ENCODE measurements at regions not wholly inside any gene's neighbourhood (a gene's known extent, or its start where the extent isn't known, plus 50 kb on each side); places are given as distances from the start of the nearest gene placed in this dataset.
A peak's percentile ranks its signal among the peaks of the same experiment; 100 is the strongest.

- TF ChIP-seq, protein P1, sequence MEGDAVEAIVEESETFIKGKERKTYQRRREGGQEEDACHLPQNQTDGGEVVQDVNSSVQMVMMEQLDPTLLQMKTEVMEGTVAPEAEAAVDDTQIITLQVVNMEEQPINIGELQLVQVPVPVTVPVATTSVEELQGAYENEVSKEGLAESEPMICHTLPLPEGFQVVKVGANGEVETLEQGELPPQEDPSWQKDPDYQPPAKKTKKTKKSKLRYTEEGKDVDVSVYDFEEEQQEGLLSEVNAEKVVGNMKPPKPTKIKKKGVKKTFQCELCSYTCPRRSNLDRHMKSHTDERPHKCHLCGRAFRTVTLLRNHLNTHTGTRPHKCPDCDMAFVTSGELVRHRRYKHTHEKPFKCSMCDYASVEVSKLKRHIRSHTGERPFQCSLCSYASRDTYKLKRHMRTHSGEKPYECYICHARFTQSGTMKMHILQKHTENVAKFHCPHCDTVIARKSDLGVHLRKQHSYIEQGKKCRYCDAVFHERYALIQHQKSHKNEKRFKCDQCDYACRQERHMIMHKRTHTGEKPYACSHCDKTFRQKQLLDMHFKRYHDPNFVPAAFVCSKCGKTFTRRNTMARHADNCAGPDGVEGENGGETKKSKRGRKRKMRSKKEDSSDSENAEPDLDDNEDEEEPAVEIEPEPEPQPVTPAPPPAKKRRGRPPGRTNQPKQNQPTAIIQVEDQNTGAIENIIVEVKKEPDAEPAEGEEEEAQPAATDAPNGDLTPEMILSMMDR (IDR thresholded peaks at IDR 0.05), result no peak
- ATAC-seq (ENCODE audit: insufficient number of reproducible peaks, low FRiP score, low read depth), result no peak
- Histone ChIP-seq H3K27me3 (replicated peaks; ENCODE audit: insufficient read depth) (no peaks in the 10 kb centered on the region), H3K36me3 (no peaks in the 10 kb centered on the region), H3K9me3 (no peaks in the 10 kb centered on the region), H3K27ac (peak overlapping the region; percentile 56 to 66), H3K4me3 (no peak overlapping the region), H3K4me1 (ENCODE audit: control insufficient read depth in 1 of 2, low read depth in 2 of 2) (peaks cover 5 to 23% of the 10 kb centered on the region in 2 donors)
- DNase-seq (ENCODE audit: low spot score), result no peak
These were observed 124.2 kb upstream of the SERP2 start for GRCh38 chr13:44249431-44249836.

DNA sequence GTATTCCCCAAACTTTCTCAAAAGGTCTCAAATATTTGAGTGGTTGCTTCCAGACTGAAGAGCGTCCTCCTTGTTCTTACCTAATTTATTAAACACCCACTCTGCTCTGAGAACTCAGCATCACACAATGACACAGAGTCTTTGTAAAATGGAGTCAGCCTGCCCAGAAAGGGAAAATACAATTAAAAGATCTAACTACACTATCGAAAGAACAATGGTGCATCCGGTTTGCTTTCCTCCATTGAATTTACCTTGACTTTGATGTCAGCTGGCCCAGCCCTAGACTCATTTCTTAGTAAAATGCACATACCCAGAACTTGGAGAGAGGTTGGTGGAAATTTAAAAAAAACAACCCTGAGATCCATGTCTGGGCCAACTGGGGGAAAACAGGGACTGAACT is 120.7 kb upstream of the SERP2 start:
- Histone ChIP-seq H3K4me3 (no peak overlapping the region), H3K27me3 (replicated peaks; ENCODE audit: insufficient read depth) (no peaks in the 10 kb centered on the region), H3K4me1 (ENCODE audit: control insufficient read depth in 1 of 2, low read depth in 2 of 2) (peaks cover 5 to 23% of the 10 kb centered on the region in 2 donors), H3K36me3 (no peaks in the 10 kb centered on the region), H3K27ac (no peak overlapping the region), H3K9me3 (no peaks in the 10 kb centered on the region)
- TF ChIP-seq, protein P1 (IDR thresholded peaks at IDR 0.05), result no peak
- ATAC-seq (ENCODE audit: insufficient number of reproducible peaks, low FRiP score, low read depth) (no peak), DNase-seq (ENCODE audit: low spot score) (no peak)

GRCh38 chr13:44255771-44256364 is 117.8 kb upstream of the SERP2 start:
- TF ChIP-seq, protein P1 (IDR thresholded peaks at IDR 0.05), result no peak
- no peak overlapping the region for H3K4me3 ChIP-seq
- no peak for ATAC-seq (ENCODE audit: insufficient number of reproducible peaks, low FRiP score, low read depth)

GRCh38 chr13:44257796-44258195 is 115.8 kb upstream of the SERP2 start:
- TF ChIP-seq, protein P1 (IDR thresholded peaks at IDR 0.05), result no peak
- H3K27ac ChIP-seq, result no peak overlapping the region
- H3K36me3 ChIP-seq, result no peaks in the 10 kb centered on the region
- H3K4me1 ChIP-seq (ENCODE audit: control insufficient read depth in 1 of 2, low read depth in 2 of 2), result peaks cover 0 to 4% of the 10 kb centered on the region in 2 donors
- H3K9me3 ChIP-seq, result no peaks in the 10 kb centered on the region
- no peak for DNase-seq (ENCODE audit: low spot score)
- H3K4me3 ChIP-seq, result no peak overlapping the region
- no peak for ATAC-seq (ENCODE audit: insufficient number of reproducible peaks, low FRiP score, low read depth)
- no peaks in the 10 kb centered on the region for H3K27me3 ChIP-seq (replicated peaks; ENCODE audit: insufficient read depth)

More at GRCh38 chr13:44255771-44256364, 117.8 kb upstream of the SERP2 start:
- Histone ChIP-seq H3K4me1 (ENCODE audit: control insufficient read depth in 1 of 2, low read depth in 2 of 2) (peaks cover 1 to 4% of the 10 kb centered on the region in 2 donors), H3K36me3 (no peaks in the 10 kb centered on the region), H3K27ac (no peak overlapping the region), H3K9me3 (no peaks in the 10 kb centered on the region), H3K27me3 (replicated peaks; ENCODE audit: insufficient read depth) (no peaks in the 10 kb centered on the region)
- DNase-seq (ENCODE audit: low spot score), result no peak

- Histone ChIP-seq H3K36me3 (no peaks in the 10 kb centered on the region), H3K4me1 (ENCODE audit: control insufficient read depth in 1 of 2, low read depth in 2 of 2) (peaks cover 0 to 4% of the 10 kb centered on the region in 2 donors), H3K27ac (no peak overlapping the region), H3K4me3 (no peak overlapping the region), H3K27me3 (replicated peaks; ENCODE audit: insufficient read depth) (no peaks in the 10 kb centered on the region), H3K9me3 (no peaks in the 10 kb centered on the region)
- TF ChIP-seq, protein P1 (IDR thresholded peaks at IDR 0.05), result no peak
- peak; percentile 49 for DNase-seq (ENCODE audit: low spot score)
- ATAC-seq (ENCODE audit: insufficient number of reproducible peaks, low FRiP score, low read depth), result no peak
These were observed 114.3 kb upstream of the SERP2 start for GRCh38 chr13:44259045-44260027.
